ENCODE measurements at regions not wholly inside any gene's neighbourhood (a gene's known extent, or its start where the extent isn't known, plus 50 kb on each side); places are given as distances from the start of the nearest gene placed in this dataset.
A peak's percentile ranks its signal among the peaks of the same experiment; 100 is the strongest.

DNA sequence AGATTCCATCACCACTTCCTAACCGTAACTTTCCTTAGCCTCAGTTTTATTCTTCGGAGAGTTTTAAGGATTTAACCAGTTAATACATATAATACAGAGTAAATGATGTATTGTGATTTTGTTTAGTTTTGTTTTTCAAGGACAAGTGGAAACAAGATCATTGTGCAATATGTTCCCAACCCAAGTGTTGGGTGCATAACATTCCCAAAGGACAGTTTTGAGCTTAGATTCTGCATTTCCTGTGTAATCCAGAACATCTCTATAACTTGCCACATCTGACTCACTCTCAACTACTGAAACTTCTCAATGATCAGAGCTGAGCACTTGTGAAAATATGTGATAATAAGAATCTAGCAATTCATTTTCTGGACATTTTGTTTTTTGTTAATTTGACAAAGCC lies 466.1 kb upstream of the PPP2R3A start:
- Histone ChIP-seq H3K4me3 (no peak overlapping the region), H3K27ac (no peak overlapping the region), H3K36me3 (no peaks in the 10 kb centered on the region), H3K9me3 (no peaks in the 10 kb centered on the region), H3K4me1 (no peaks in the 10 kb centered on the region), H3K27me3 (peaks cover 0 to 8% of the 10 kb centered on the region in 2 donors)
- TF ChIP-seq, protein P1, sequence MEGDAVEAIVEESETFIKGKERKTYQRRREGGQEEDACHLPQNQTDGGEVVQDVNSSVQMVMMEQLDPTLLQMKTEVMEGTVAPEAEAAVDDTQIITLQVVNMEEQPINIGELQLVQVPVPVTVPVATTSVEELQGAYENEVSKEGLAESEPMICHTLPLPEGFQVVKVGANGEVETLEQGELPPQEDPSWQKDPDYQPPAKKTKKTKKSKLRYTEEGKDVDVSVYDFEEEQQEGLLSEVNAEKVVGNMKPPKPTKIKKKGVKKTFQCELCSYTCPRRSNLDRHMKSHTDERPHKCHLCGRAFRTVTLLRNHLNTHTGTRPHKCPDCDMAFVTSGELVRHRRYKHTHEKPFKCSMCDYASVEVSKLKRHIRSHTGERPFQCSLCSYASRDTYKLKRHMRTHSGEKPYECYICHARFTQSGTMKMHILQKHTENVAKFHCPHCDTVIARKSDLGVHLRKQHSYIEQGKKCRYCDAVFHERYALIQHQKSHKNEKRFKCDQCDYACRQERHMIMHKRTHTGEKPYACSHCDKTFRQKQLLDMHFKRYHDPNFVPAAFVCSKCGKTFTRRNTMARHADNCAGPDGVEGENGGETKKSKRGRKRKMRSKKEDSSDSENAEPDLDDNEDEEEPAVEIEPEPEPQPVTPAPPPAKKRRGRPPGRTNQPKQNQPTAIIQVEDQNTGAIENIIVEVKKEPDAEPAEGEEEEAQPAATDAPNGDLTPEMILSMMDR (IDR thresholded peaks at IDR 0.05), result no peak
- no peak for DNase-seq
- no peak for ATAC-seq
- intact Hi-C loops (cut with DNase I), result no loop called here

DNA sequence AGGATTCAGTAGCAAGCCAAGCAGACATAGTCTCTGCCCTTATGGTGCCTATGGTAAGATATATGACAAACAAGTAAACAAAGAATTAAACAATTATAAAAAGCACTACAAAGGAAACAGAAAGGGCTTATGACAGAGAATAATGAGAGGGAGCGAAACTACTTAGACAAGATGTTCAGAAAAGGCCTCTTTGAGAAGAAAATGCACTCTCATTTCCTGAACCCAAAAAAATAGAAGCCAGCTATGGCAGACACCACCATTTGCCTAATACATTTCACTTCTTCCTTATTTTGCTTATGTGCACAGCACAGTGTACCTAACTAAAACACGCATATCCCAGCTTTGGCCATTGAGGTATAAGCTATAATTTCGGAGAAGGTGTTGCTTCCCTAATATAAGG lies 465.5 kb upstream of the PPP2R3A start:
- Histone ChIP-seq H3K27me3 (peaks cover 0 to 13% of the 10 kb centered on the region in 2 donors), H3K9me3 (no peaks in the 10 kb centered on the region), H3K27ac (no peak overlapping the region), H3K36me3 (no peaks in the 10 kb centered on the region), H3K4me1 (no peaks in the 10 kb centered on the region), H3K4me3 (no peak overlapping the region)
- ATAC-seq (no peak), DNase-seq (no peak)
- TF ChIP-seq, protein P1 (IDR thresholded peaks at IDR 0.05), result no peak
- intact Hi-C loops (cut with DNase I), result no loop called here

DNA sequence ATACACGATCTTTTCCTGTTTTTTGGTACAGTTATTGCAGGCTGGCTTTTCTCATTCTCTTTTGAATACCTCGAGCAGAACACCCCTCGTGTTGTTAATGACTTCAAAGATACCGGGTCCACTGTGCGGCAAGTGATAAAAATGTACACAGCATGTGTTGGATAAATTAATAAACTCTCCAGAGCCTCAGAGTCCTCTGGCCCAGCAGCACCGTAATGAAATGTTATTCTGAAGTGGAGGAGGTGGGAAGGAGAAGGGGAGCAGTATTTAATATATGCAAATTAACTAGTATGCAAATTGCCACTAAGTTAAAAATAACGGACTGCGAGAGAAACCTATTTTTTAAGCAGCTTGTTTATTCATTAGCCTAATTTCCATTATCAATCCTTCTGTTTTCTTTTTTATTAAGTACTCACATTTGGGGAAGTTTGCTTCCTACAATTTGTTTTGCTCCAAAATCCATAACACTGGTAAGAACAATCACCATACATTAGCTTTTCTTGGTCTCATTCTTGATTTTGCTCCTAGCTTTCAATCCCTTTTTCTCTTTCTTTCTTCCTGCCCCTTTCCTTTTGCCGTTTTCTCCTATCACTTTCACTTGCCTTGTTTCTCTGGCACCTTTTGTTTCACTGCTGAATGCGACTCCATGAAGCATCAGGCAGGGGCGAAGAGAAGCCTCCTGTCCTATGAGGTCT lies 462.3 kb upstream of the PPP2R3A start:
- TF ChIP-seq, protein P1 (IDR thresholded peaks at IDR 0.05), result no peak
- DNase-seq, result no peak
- no peak overlapping the region for H3K4me3 ChIP-seq
- peaks cover 0 to 13% of the 10 kb centered on the region in 2 donors for H3K27me3 ChIP-seq
- intact Hi-C loops (cut with DNase I), result no loop called here
- no peak for ATAC-seq
- no peaks in the 10 kb centered on the region for H3K9me3 ChIP-seq
- no peaks in the 10 kb centered on the region for H3K4me1 ChIP-seq
- H3K27ac ChIP-seq, result no peak overlapping the region
- no peaks in the 10 kb centered on the region for H3K36me3 ChIP-seq

DNA sequence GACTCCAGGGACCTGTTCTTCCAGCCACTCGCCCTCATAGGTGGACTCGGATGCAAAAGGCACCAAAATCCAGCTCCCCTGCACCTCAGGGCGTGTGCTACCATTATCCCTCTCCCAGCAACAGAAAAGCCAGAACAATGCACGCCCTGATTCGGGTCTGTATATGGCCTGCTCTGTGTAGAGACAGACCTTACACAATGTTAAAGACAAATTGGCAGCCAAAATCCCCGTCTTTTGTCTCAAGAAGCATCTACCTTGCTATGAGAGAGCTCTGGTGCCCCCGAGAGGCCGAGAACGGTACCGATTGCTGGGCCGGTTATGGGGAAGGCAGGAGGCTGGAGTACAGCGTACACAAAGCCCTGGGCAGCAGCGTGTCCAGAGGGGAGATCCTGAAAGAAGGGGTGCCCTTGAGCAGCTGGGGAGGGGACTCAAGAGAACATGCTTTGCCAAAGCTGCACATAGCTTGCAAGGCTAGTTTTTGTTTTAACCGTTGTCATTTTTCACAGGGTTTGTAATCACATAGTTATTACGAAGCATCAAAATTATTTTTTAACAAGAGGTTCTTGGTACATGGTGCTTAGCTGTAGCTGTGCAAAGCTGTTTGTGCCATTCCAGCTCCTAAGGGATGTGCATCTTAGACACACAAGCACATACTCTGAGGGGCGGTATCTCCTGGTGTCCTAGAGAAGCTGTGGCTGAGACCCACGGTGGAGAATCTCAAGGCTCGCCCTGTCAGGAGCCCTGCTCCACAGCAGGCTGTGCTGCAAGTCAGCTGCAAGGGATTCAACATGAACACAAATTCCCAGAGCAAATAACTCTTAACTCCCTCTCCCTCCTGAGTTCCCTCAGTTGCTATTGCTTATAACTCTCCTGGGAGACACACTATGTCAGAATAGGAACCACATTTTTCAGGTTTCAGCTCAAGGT lies 461.5 kb upstream of the PPP2R3A start:
- intact Hi-C loops (cut with DNase I), result no loop called here
- peak; percentile 36 to 80 (median 59) for DNase-seq
- Histone ChIP-seq H3K27me3 (peaks cover 0 to 13% of the 10 kb centered on the region in 2 donors), H3K4me1 (no peaks in the 10 kb centered on the region), H3K4me3 (no peak overlapping the region), H3K9me3 (no peaks in the 10 kb centered on the region), H3K36me3 (no peaks in the 10 kb centered on the region), H3K27ac (no peak overlapping the region)
- TF ChIP-seq, protein P1 (IDR thresholded peaks at IDR 0.05), result peak; percentile 43 to 47
- ATAC-seq, result peak; percentile 93
